ENCODE measurements at regions not wholly inside any gene's neighbourhood (a gene's known extent, or its start where the extent isn't known, plus 50 kb on each side); places are given as distances from the start of the nearest gene placed in this dataset.

DNA sequence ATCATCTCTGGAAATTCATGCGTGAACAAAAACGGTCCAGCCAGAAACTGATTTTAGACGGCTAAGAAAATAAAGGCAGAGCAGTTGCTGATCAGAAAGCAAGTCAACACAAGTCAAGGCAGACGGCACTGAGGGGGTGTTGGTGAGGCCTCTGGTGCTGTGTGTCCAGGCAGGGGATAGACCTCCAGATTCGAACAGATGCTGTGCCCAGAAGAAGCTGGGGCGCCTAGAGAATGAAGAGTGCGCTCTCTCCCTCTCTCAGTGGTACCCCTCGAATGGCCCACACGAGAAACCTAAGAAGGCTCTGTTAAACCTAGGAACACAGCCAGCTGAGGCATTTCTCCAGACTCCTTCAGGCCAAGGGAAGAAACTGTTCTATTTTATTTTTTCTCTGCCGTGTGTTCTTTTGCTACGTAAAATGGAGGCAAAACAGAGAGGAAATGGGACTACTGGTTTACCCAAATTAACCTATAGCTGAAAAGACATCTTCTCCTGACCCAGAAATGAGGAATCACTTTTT is 178.3 kb downstream of the PMP22 start:
- WGBS (ENCODE audit: insufficient coverage) = 90% methylated on average over 10 of the region's 11 CpGs
- POLR2A ChIA-PET = no interaction called here
- H3K27ac ChIP-seq (ENCODE audit: insufficient read depth in 1 of 2, low read depth in 1 of 2, low read length in 2 of 2, poor library complexity in 1 of 2, severe bottlenecking in 2 of 2) = no peak overlapping the region
- no peaks in the 10 kb centered on the region for H3K36me3 ChIP-seq (ENCODE audit: control insufficient read depth in 4 of 4, insufficient read depth in 4 of 4, low read length in 3 of 4)
- no peaks in the 10 kb centered on the region for H3K4me1 ChIP-seq (ENCODE audit: control extremely low read depth in 1 of 4, control insufficient read depth in 4 of 4, insufficient read depth in 4 of 4, low read length in 3 of 4)
- DNase-seq = no peak
- CTCF ChIA-PET = no interaction called here
- H3K9me3 ChIP-seq (ENCODE audit: control extremely low read depth in 1 of 5, control insufficient read depth in 4 of 5, insufficient read depth in 2 of 5, low read depth in 1 of 5, low read length in 4 of 5) = no peaks in the 10 kb centered on the region
- no peak overlapping the region for H3K4me3 ChIP-seq (ENCODE audit: control insufficient read depth in 1 of 7, extremely low read depth in 1 of 7, insufficient read depth in 4 of 7, low read depth in 2 of 7, low read length in 6 of 7)
- peaks cover 4 to 20% (median 10%) of the 10 kb centered on the region in 5 experiments for H3K27me3 ChIP-seq (replicated peaks in 2 of 5; ENCODE audit: control insufficient read depth in 4 of 5, insufficient read depth in 5 of 5, low read length in 4 of 5)

DNA sequence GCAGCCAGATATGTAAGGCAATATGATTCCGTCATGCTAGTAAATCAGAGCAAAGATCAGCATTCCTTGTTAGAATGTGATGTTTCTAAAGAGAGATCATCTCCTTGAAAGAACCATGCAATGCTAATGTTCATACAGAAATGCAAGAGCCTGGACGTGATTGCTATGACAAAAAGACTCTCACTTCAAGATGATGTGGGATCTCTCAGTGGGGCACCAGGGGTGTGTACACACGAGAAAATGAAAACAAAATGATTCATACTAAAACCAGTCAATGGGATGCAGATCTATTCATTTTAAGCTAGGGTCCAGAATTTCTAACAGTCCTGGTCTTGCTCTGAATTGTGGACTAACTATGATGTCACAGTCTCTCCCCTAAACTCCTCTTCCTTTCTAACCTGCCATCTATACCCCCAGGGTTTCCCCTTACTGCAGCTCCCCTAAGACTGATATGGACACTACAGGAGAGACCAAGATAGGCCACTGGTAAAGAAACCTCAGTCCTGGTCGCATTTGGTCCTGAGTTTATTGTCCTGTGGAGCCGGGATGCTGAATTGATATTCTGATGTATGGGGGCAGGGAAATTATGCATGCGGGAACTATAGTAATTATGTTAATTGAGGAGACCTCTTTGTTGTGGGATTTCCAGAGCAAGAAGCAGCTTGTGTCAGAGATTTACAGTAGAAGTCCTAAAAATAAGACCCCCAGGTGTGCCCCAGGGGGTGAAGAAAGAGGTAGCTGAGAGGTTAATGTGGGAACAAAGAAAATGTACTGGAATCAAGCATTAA is 179.0 kb downstream of the PMP22 start:
- Histone ChIP-seq H3K4me3 (ENCODE audit: control insufficient read depth in 1 of 7, extremely low read depth in 1 of 7, insufficient read depth in 4 of 7, low read depth in 2 of 7, low read length in 6 of 7) (no peak overlapping the region), H3K27me3 (replicated peaks in 2 of 5; ENCODE audit: control insufficient read depth in 4 of 5, insufficient read depth in 5 of 5, low read length in 4 of 5) (peaks cover under 1 to 18% (median 10%) of the 10 kb centered on the region in 5 experiments), H3K4me1 (ENCODE audit: control extremely low read depth in 1 of 4, control insufficient read depth in 4 of 4, insufficient read depth in 4 of 4, low read length in 3 of 4) (no peaks in the 10 kb centered on the region), H3K9me3 (ENCODE audit: control extremely low read depth in 1 of 5, control insufficient read depth in 4 of 5, insufficient read depth in 2 of 5, low read depth in 1 of 5, low read length in 4 of 5) (no peaks in the 10 kb centered on the region), H3K27ac (ENCODE audit: insufficient read depth in 1 of 2, low read depth in 1 of 2, low read length in 2 of 2, poor library complexity in 1 of 2, severe bottlenecking in 2 of 2) (no peak overlapping the region), H3K36me3 (ENCODE audit: control insufficient read depth in 4 of 4, insufficient read depth in 4 of 4, low read length in 3 of 4) (no peaks in the 10 kb centered on the region)
- 76% methylated on average over 6 of the region's 6 CpGs for WGBS (ENCODE audit: insufficient coverage)
- ChIA-PET CTCF (no interaction called here), POLR2A (no interaction called here)
- DNase-seq = no peak

DNA sequence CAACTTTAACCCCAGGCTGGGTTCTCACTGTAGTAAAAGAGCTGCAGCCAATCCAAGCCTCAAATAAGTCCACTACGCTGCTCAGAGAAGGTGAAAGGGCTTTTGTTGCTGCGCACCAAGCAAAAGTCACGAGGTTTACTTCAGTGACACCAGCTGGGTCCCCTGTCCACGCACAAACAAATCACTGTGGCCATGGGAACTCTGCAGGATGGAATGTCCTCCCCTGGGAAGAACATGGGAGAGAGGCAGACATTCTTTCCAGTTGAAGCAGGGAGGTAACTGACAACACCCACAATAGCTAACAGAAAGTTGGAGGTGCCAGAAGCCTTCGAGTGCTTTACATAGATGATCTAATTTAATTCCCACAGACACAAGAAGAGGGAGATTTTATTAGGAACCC is 181.9 kb downstream of the PMP22 start:
- Histone ChIP-seq H3K4me3 (ENCODE audit: control insufficient read depth in 1 of 7, extremely low read depth in 1 of 7, insufficient read depth in 4 of 7, low read depth in 2 of 7, low read length in 6 of 7) (no peak overlapping the region), H3K27me3 (replicated peaks in 2 of 5; ENCODE audit: control insufficient read depth in 4 of 5, insufficient read depth in 5 of 5, low read length in 4 of 5) (peaks cover 0 to 16% (median 8%) of the 10 kb centered on the region in 5 experiments), H3K4me1 (ENCODE audit: control extremely low read depth in 1 of 4, control insufficient read depth in 4 of 4, insufficient read depth in 4 of 4, low read length in 3 of 4) (no peaks in the 10 kb centered on the region), H3K36me3 (ENCODE audit: control insufficient read depth in 4 of 4, insufficient read depth in 4 of 4, low read length in 3 of 4) (no peaks in the 10 kb centered on the region), H3K27ac (ENCODE audit: insufficient read depth in 1 of 2, low read depth in 1 of 2, low read length in 2 of 2, poor library complexity in 1 of 2, severe bottlenecking in 2 of 2) (no peak overlapping the region), H3K9me3 (ENCODE audit: control extremely low read depth in 1 of 5, control insufficient read depth in 4 of 5, insufficient read depth in 2 of 5, low read depth in 1 of 5, low read length in 4 of 5) (no peaks in the 10 kb centered on the region)
- ChIA-PET CTCF (no interaction called here), POLR2A (no interaction called here)
- 90% methylated on average over 5 of the region's 5 CpGs for whole genome bisulfite sequencing (ENCODE audit: insufficient coverage)
- DNase-seq = no peak

DNA sequence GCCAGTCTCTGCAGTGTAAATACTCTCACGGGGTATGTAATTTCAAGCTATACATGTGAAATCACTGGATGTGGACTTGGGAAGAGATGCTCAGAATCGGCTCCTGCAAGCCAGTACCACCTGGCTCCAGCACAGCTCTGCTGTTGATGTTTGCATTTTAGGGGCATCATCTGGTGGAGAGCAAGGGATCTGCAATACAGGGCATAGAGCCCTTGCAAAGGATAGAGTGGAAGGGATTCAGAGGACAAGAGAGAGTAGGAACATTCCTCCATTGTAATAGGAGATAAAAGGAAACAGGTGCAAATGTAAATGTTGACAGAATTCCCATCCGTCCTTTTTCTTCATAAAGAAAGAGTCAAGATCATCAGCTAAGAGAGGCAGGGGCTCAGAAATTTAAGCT is 184.1 kb downstream of the PMP22 start:
- H3K4me1 ChIP-seq (ENCODE audit: control extremely low read depth in 1 of 4, control insufficient read depth in 4 of 4, insufficient read depth in 4 of 4, low read length in 3 of 4) = no peaks in the 10 kb centered on the region
- no peaks in the 10 kb centered on the region for H3K36me3 ChIP-seq (ENCODE audit: control insufficient read depth in 4 of 4, insufficient read depth in 4 of 4, low read length in 3 of 4)
- ChIA-PET CTCF (no interaction called here), POLR2A (no interaction called here)
- H3K9me3 ChIP-seq (ENCODE audit: control extremely low read depth in 1 of 5, control insufficient read depth in 4 of 5, insufficient read depth in 2 of 5, low read depth in 1 of 5, low read length in 4 of 5) = no peaks in the 10 kb centered on the region
- H3K27me3 ChIP-seq (replicated peaks in 2 of 5; ENCODE audit: control insufficient read depth in 4 of 5, insufficient read depth in 5 of 5, low read length in 4 of 5) = peaks cover 0 to 10% (median 5%) of the 10 kb centered on the region in 5 experiments
- no peak overlapping the region for H3K27ac ChIP-seq (ENCODE audit: insufficient read depth in 1 of 2, low read depth in 1 of 2, low read length in 2 of 2, poor library complexity in 1 of 2, severe bottlenecking in 2 of 2)
- H3K4me3 ChIP-seq (ENCODE audit: control insufficient read depth in 1 of 7, extremely low read depth in 1 of 7, insufficient read depth in 4 of 7, low read depth in 2 of 7, low read length in 6 of 7) = no peak overlapping the region
- no peak for DNase-seq
- WGBS (ENCODE audit: insufficient coverage) = 80% methylated on average over 2 of the region's 3 CpGs

DNA sequence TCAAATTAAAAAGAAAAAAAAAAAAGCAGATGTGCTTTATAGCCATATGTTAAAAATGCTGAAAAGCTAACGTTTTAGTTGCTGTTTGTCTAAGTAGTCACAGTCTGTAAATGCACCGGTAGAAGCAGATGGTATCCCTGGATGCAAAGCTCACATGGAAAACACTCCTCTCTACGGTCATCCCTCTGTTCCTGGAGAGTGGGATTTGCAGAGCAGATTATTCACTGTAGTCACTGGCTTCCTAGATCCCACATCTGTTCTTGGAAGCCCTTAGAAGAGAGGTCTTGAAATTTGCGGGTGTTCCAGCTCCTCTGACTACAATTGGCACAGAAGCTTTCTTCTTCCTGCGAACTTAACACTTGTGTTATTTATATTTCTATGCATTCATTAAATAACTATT is 186.6 kb downstream of the PMP22 start:
- Histone ChIP-seq H3K9me3 (ENCODE audit: control extremely low read depth in 1 of 5, control insufficient read depth in 4 of 5, insufficient read depth in 2 of 5, low read depth in 1 of 5, low read length in 4 of 5) (no peaks in the 10 kb centered on the region), H3K36me3 (ENCODE audit: control insufficient read depth in 4 of 4, insufficient read depth in 4 of 4, low read length in 3 of 4) (no peaks in the 10 kb centered on the region), H3K27ac (ENCODE audit: insufficient read depth in 1 of 2, low read depth in 1 of 2, low read length in 2 of 2, poor library complexity in 1 of 2, severe bottlenecking in 2 of 2) (no peak overlapping the region), H3K4me1 (ENCODE audit: control extremely low read depth in 1 of 4, control insufficient read depth in 4 of 4, insufficient read depth in 4 of 4, low read length in 3 of 4) (no peaks in the 10 kb centered on the region), H3K4me3 (ENCODE audit: control insufficient read depth in 1 of 7, extremely low read depth in 1 of 7, insufficient read depth in 4 of 7, low read depth in 2 of 7, low read length in 6 of 7) (no peak overlapping the region), H3K27me3 (replicated peaks in 2 of 5; ENCODE audit: control insufficient read depth in 4 of 5, insufficient read depth in 5 of 5, low read length in 4 of 5) (peaks cover 0 to 4% (median 0%) of the 10 kb centered on the region in 5 experiments)
- CTCF ChIA-PET = no interaction called here
- DNase-seq = no peak
- POLR2A ChIA-PET = no interaction called here
- 86% methylated on average over 3 of the region's 5 CpGs for WGBS (ENCODE audit: insufficient coverage)

DNA sequence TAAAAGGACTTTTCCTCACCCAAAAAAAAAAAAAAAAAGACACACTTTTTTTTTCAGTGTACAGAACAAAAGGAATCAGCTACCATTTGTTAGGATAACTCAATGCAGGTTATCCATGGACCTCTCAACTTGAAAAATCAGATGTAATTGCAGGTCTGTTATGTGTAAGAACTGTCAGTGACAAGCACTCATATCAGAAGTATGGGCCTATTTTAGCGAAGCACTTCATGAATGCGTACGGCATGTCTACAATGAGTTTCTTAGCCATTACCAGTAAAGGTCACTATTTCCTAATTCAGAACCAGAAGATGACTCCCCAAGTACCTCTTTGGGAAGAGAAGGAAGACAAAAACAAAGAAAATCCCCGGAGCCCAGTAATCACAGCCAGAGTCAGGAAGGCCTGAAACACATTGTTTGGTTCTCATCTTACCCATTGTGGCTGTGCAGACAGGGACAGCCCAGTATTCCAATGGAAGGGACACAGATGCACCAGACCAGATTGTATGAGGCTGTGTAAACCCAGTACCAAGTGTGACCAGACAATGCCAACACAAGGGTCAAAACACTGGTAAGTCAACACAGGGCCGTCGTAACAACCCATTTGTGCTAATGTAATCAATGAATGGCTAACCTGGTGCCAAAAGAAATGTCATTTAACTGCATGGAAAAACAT is 188.0 kb downstream of the PMP22 start:
- Histone ChIP-seq H3K27ac (ENCODE audit: insufficient read depth in 1 of 2, low read depth in 1 of 2, low read length in 2 of 2, poor library complexity in 1 of 2, severe bottlenecking in 2 of 2) (no peak overlapping the region), H3K9me3 (ENCODE audit: control extremely low read depth in 1 of 5, control insufficient read depth in 4 of 5, insufficient read depth in 2 of 5, low read depth in 1 of 5, low read length in 4 of 5) (no peaks in the 10 kb centered on the region), H3K27me3 (replicated peaks in 2 of 5; ENCODE audit: control insufficient read depth in 4 of 5, insufficient read depth in 5 of 5, low read length in 4 of 5) (peaks cover 0 to 2% (median 0%) of the 10 kb centered on the region in 5 experiments), H3K36me3 (ENCODE audit: control insufficient read depth in 4 of 4, insufficient read depth in 4 of 4, low read length in 3 of 4) (no peaks in the 10 kb centered on the region), H3K4me3 (ENCODE audit: control insufficient read depth in 1 of 7, extremely low read depth in 1 of 7, insufficient read depth in 4 of 7, low read depth in 2 of 7, low read length in 6 of 7) (no peak overlapping the region), H3K4me1 (ENCODE audit: control extremely low read depth in 1 of 4, control insufficient read depth in 4 of 4, insufficient read depth in 4 of 4, low read length in 3 of 4) (no peaks in the 10 kb centered on the region)
- CTCF ChIA-PET = no interaction called here
- POLR2A ChIA-PET = no interaction called here
- no peak for DNase-seq
- 45% methylated on average over 1 of the region's 6 CpGs for WGBS (ENCODE audit: insufficient coverage)

DNA sequence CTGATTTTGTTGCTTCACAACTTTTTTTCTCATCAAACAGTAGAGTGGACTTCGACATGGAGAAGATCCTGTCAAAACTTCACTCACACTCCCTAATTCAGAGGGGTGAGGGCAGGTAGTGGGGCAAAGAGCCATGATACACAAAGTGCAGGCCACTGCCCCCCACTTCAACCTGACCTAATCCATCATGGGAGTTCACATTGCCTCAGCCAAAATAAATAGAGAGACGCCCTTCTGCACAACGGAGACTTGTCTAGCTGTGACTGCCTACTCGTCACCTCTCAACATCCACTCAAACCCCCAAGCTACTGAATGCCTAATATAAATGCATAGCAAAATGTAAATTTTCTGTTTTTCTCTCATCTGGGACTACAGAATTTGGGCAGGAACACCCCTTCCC is 213.2 kb downstream of the PMP22 start:
- H3K27ac ChIP-seq (ENCODE audit: insufficient read depth in 1 of 2, low read depth in 1 of 2, low read length in 2 of 2, poor library complexity in 1 of 2, severe bottlenecking in 2 of 2) = no peak overlapping the region
- ChIA-PET POLR2A (no interaction called here), CTCF (no interaction called here)
- no peak for DNase-seq
- no peaks in the 10 kb centered on the region for H3K36me3 ChIP-seq (ENCODE audit: control insufficient read depth in 4 of 4, insufficient read depth in 4 of 4, low read length in 3 of 4)
- H3K4me1 ChIP-seq (ENCODE audit: control extremely low read depth in 1 of 4, control insufficient read depth in 4 of 4, insufficient read depth in 4 of 4, low read length in 3 of 4) = no peaks in the 10 kb centered on the region
- WGBS (ENCODE audit: insufficient coverage) = no CpG with 5 or more reads among the region's 4 CpGs
- H3K27me3 ChIP-seq (replicated peaks in 2 of 5; ENCODE audit: control insufficient read depth in 4 of 5, insufficient read depth in 5 of 5, low read length in 4 of 5) = peaks cover 0 to 2% (median 0%) of the 10 kb centered on the region in 5 experiments
- H3K9me3 ChIP-seq (ENCODE audit: control extremely low read depth in 1 of 5, control insufficient read depth in 4 of 5, insufficient read depth in 2 of 5, low read depth in 1 of 5, low read length in 4 of 5) = peaks cover 0 to 2% (median 0%) of the 10 kb centered on the region in 5 experiments
- H3K4me3 ChIP-seq (ENCODE audit: control insufficient read depth in 1 of 7, extremely low read depth in 1 of 7, insufficient read depth in 4 of 7, low read depth in 2 of 7, low read length in 6 of 7) = no peak overlapping the region
